ENCODE measurements at regions not wholly inside any gene's neighbourhood (a gene's known extent, or its start where the extent isn't known, plus 50 kb on each side); places are given as distances from the start of the nearest gene placed in this dataset.

GRCh38 chr12:68529466-68529865 is 81.2 kb upstream of the RAP1B start:
- Histone ChIP-seq H3K27ac (replicated peaks) (no peak overlapping the region), H3K27me3 (ENCODE audit: insufficient read depth, poor library complexity, severe bottlenecking) (no peaks in the 10 kb centered on the region), H3K4me3 (replicated peaks; ENCODE audit: insufficient read depth, low read length) (no peak overlapping the region)
- no peak for DNase-seq (ENCODE audit: low read depth in 1 of 2, low spot score in 1 of 2)
- TF ChIP-seq GABPA (IDR thresholded peaks at IDR 0.05; ENCODE audit: low read depth) (no peak), CTCF (IDR thresholded peaks at IDR 0.05; ENCODE audit: insufficient read depth, low read length) (no peak), POLR2AphosphoS5 (IDR thresholded peaks at IDR 0.05; ENCODE audit: low read depth) (no peak), SPI1 (IDR thresholded peaks at IDR 0.05; ENCODE audit: borderline replicate concordance, low read depth) (no peak)
- TF ChIP-seq, protein P1, sequence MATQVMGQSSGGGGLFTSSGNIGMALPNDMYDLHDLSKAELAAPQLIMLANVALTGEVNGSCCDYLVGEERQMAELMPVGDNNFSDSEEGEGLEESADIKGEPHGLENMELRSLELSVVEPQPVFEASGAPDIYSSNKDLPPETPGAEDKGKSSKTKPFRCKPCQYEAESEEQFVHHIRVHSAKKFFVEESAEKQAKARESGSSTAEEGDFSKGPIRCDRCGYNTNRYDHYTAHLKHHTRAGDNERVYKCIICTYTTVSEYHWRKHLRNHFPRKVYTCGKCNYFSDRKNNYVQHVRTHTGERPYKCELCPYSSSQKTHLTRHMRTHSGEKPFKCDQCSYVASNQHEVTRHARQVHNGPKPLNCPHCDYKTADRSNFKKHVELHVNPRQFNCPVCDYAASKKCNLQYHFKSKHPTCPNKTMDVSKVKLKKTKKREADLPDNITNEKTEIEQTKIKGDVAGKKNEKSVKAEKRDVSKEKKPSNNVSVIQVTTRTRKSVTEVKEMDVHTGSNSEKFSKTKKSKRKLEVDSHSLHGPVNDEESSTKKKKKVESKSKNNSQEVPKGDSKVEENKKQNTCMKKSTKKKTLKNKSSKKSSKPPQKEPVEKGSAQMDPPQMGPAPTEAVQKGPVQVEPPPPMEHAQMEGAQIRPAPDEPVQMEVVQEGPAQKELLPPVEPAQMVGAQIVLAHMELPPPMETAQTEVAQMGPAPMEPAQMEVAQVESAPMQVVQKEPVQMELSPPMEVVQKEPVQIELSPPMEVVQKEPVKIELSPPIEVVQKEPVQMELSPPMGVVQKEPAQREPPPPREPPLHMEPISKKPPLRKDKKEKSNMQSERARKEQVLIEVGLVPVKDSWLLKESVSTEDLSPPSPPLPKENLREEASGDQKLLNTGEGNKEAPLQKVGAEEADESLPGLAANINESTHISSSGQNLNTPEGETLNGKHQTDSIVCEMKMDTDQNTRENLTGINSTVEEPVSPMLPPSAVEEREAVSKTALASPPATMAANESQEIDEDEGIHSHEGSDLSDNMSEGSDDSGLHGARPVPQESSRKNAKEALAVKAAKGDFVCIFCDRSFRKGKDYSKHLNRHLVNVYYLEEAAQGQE (IDR thresholded peaks at IDR 0.05; ENCODE audit: insufficient replicate concordance, low read depth) = no peak

GRCh38 chr12:68529869-68530268 is 80.8 kb upstream of the RAP1B start:
- Histone ChIP-seq H3K27ac (replicated peaks) (no peak overlapping the region), H3K27me3 (ENCODE audit: insufficient read depth, poor library complexity, severe bottlenecking) (no peaks in the 10 kb centered on the region), H3K4me3 (replicated peaks; ENCODE audit: insufficient read depth, low read length) (no peak overlapping the region)
- TF ChIP-seq SPI1 (IDR thresholded peaks at IDR 0.05; ENCODE audit: borderline replicate concordance, low read depth) (no peak), POLR2AphosphoS5 (IDR thresholded peaks at IDR 0.05; ENCODE audit: low read depth) (no peak), GABPA (IDR thresholded peaks at IDR 0.05; ENCODE audit: low read depth) (no peak)
- TF ChIP-seq, protein P1 (IDR thresholded peaks at IDR 0.05; ENCODE audit: insufficient replicate concordance, low read depth) = no peak
- no peak for DNase-seq (ENCODE audit: low read depth in 1 of 2, low spot score in 1 of 2)

DNA sequence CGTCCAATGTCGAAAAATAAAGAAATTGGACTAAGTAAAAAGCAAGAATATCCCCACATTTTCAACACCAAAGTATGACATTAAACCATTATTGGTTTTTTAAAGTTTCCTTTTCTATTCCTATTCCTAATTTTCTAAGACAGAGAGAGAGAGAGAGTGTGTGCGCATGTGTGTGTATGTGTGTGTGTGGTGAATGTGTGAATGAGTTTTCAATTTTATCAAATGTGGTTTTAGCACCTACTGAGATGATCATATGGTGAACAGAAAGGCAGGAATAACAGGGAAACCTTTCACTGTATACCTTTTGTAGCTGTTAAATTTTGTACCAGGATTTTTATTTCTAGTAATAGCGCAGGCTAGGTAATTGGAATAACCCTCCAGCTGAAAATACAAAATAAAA is 80.4 kb upstream of the RAP1B start:
- Histone ChIP-seq H3K27me3 (ENCODE audit: insufficient read depth, poor library complexity, severe bottlenecking) (no peaks in the 10 kb centered on the region), H3K27ac (replicated peaks) (no peak overlapping the region), H3K4me3 (replicated peaks; ENCODE audit: insufficient read depth, low read length) (no peak overlapping the region)
- TF ChIP-seq CTCF (IDR thresholded peaks at IDR 0.05; ENCODE audit: insufficient read depth, low read length) = no peak
- DNase-seq (ENCODE audit: low read depth in 1 of 2, low spot score in 1 of 2) = no peak

DNA sequence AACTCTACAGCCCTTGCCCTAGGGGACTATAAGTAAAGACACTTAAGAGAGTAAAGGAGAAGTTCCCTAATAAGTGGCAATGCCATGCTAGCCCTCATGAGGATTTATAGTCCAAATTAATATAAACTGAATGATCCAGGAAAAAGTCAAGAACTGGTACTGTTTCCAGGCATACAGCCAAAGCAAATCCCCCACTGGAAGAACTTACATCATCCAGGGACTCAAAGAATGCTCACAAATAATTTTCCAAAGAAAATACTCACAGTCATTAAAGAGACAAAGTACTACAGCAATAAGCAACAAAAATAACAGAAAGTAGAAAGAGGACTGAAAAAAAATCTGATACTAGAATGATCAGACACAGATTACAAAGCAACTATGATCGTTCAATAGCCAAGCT is 79.7 kb upstream of the RAP1B start:
- H3K4me3 ChIP-seq (replicated peaks; ENCODE audit: insufficient read depth, low read length) = no peak overlapping the region
- H3K27ac ChIP-seq (replicated peaks) = no peak overlapping the region
- no peak for DNase-seq (ENCODE audit: low read depth in 1 of 2, low spot score in 1 of 2)
- no peaks in the 10 kb centered on the region for H3K27me3 ChIP-seq (ENCODE audit: insufficient read depth, poor library complexity, severe bottlenecking)
- no peak for TF ChIP-seq CTCF (IDR thresholded peaks at IDR 0.05; ENCODE audit: insufficient read depth, low read length)
- TF ChIP-seq, protein P1 (IDR thresholded peaks at IDR 0.05; ENCODE audit: insufficient replicate concordance, low read depth) = no peak
- no peak for TF ChIP-seq SPI1 (IDR thresholded peaks at IDR 0.05; ENCODE audit: borderline replicate concordance, low read depth)
- no peak for TF ChIP-seq POLR2AphosphoS5 (IDR thresholded peaks at IDR 0.05; ENCODE audit: low read depth)
